OCI-LY7 (cell line): ENCODE measurements at regions not wholly inside any gene's neighbourhood (a gene's known extent, or its start where the extent isn't known, plus 50 kb on each side); places are given as distances from the start of the nearest gene placed in this dataset.

Experiments used
- BruUV-seq: library from RNA; stranded (reverse); fragments of 400-500 nt; replicated peaks from 2 replicates; lab custom pipeline; 2021; lab: Mats Ljungman, UMichigan
- CTCF ChIA-PET: fragments of 300-600 bp; sonication (Branson Sonifier 250); formaldehyde crosslinking; loops from one replicate; lab custom pipeline; 2022; ENCODE audit warnings: antibody characterized with exemption; ENCODE audit not compliant: unreplicated experiment; lab: Charles Lee
- POLR2A ChIA-PET: fragments of 300-600 bp; sonication (Branson Sonifier 250); formaldehyde crosslinking; loops from one replicate; lab custom pipeline; 2022; ENCODE audit warnings: antibody characterized with exemption; lab: Charles Lee
- DNase-seq: peaks from one replicate; pipeline ENCODE4 v3.0.0-alpha.2; 2015; ENCODE audit warnings: low spot score
- H2AFZ ChIP-seq: fragments of 200-600 bp; sonication (generic), shearing (Covaris generic); 2 replicates; pipeline ENCODE4 v1.6.1; 2014; ENCODE audit warnings: mild to moderate bottlenecking, antibody characterized with exemption, low read length, moderate library complexity
- H3K27ac ChIP-seq: fragments of 200-600 bp; sonication (generic); 2 replicates; pipeline ENCODE4 v1.5.1; 2014; ENCODE audit warnings: mixed run types, low read depth, mild to moderate bottlenecking, moderate library complexity, low read length, inconsistent platforms; ENCODE audit not compliant: poor library complexity, severe bottlenecking
- H3K36me3 ChIP-seq: fragments of 200-600 bp; sonication (generic); 2 replicates; pipeline ENCODE4 v1.6.1; 2014; ENCODE audit warnings: mild to moderate bottlenecking, antibody characterized with exemption, low read length, moderate library complexity, mixed read lengths; ENCODE audit not compliant: insufficient read depth
- H3K4me1 ChIP-seq: fragments of 200-600 bp; sonication (generic); 2 replicates; pipeline ENCODE4 v1.5.1; 2014; ENCODE audit warnings: mild to moderate bottlenecking, low read length; ENCODE audit not compliant: insufficient read depth, poor library complexity, severe bottlenecking
- H3K4me2 ChIP-seq: fragments of 200-600 bp; sonication (generic); 2 replicates; pipeline ENCODE4 v1.6.1; 2014; ENCODE audit warnings: mild to moderate bottlenecking, low read length
- H3K4me3 ChIP-seq: fragments of 200-600 bp; sonication (generic); 2 replicates; pipeline ENCODE4 v1.5.1; 2014; ENCODE audit warnings: mild to moderate bottlenecking, low read depth, low read length; ENCODE audit not compliant: poor library complexity, severe bottlenecking
- H3K79me2 ChIP-seq: fragments of 200-600 bp; sonication (generic); 2 replicates; pipeline ENCODE4 v1.6.1; 2016; ENCODE audit warnings: low read depth, mild to moderate bottlenecking, low read length, moderate library complexity, mixed read lengths; ENCODE audit not compliant: insufficient read depth
- H3K9me2 ChIP-seq: fragments of 200-600 bp; sonication (generic); 2 replicates; pipeline ENCODE4 v1.6.1; 2016; ENCODE audit warnings: mild to moderate bottlenecking, low read length, mixed read lengths; ENCODE audit not compliant: insufficient read depth
- H3K9me3 ChIP-seq: fragments of 200-600 bp; sonication (generic); 2 replicates; pipeline ENCODE4 v1.6.1; 2014; ENCODE audit warnings: mild to moderate bottlenecking, mixed run types, low read length, mixed read lengths
- H4K20me1 ChIP-seq: fragments of 200-600 bp; sonication (generic); 2 replicates; pipeline ENCODE4 v1.6.1; 2014; ENCODE audit warnings: mild to moderate bottlenecking, antibody characterized with exemption, low read length, moderate library complexity, mixed read lengths; ENCODE audit not compliant: insufficient read depth
- EZH2phosphoT487 ChIP-seq: fragments of 200-600 bp; sonication (generic); IDR thresholded peaks from 2 replicates; pipeline ENCODE4 v1.6.1; 2018; ENCODE audit warnings: low read depth, borderline replicate concordance, mild to moderate bottlenecking, mixed run types, antibody characterized with exemption, low read length, moderate library complexity, mixed read lengths
- intact Hi-C: fragments of 100-400 bp; cut with micrococcal nuclease; formaldehyde crosslinking; loops from one replicate; pipeline ENCODE4 v1.10.0; 2022; ENCODE audit not compliant: unreplicated experiment
- TF ChIP-seq, protein P1 (sequence below): fragments of 200-600 bp; sonication (generic); conservative IDR thresholded peaks from 2 replicates; pipeline ENCODE4 v1.5.1; 2014; ENCODE audit warnings: mild to moderate bottlenecking, antibody characterized with exemption, low read length, moderate library complexity, mixed read lengths

DNA sequence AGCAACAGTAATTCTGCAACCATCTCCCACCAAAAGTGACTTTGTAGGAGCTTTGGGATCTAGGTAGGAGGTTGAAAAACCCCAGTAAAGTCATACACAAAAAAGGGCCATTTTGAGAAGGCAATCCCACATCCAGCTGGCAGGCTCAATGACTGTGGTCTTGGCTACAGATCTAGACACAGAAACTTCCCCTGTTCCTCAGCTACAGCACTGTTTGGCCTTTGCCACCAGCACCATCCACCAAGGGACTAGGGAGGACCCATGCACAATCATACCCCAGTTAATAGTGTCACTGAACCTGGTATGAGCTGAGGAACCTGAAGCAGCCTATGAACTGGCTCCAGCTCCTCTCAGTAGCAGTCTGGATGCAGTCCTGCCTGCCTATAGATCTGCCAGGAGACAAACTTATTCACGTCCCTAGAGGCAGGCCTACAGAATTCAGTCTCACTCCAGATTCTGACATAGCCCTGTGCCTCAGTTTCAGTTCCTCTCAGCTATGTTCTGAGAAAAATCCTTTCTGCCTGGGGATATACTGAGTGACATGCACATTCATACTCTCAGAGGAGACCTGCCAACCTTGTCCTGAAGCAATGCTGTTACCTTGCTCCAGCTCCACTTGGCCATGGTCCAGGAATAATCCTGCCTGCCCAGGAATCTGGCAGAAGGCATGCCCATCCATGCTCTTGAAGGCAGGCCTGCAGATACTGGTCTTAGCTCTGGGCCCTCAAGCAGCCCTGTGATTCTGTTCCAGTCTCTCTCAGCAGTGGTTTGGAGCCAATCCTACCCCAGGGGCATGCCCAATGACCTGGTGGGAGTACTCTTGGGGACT lies 2048.3 kb upstream of the PCDH20 start:
- Histone ChIP-seq H3K9me3 (no peaks in the 10 kb centered on the region), H3K4me1 (no peaks in the 10 kb centered on the region), H3K4me3 (no peak overlapping the region), H3K9me2 (no peaks in the 10 kb centered on the region), H3K36me3 (no peaks in the 10 kb centered on the region), H2AFZ (no peak overlapping the region), H3K79me2 (no peaks in the 10 kb centered on the region), H3K4me2 (no peak overlapping the region), H3K27ac (no peak overlapping the region), H4K20me1 (no peaks in the 10 kb centered on the region)
- POLR2A ChIA-PET: no interaction called here
- DNase-seq: peak; percentile 5
- TF ChIP-seq, protein P1, sequence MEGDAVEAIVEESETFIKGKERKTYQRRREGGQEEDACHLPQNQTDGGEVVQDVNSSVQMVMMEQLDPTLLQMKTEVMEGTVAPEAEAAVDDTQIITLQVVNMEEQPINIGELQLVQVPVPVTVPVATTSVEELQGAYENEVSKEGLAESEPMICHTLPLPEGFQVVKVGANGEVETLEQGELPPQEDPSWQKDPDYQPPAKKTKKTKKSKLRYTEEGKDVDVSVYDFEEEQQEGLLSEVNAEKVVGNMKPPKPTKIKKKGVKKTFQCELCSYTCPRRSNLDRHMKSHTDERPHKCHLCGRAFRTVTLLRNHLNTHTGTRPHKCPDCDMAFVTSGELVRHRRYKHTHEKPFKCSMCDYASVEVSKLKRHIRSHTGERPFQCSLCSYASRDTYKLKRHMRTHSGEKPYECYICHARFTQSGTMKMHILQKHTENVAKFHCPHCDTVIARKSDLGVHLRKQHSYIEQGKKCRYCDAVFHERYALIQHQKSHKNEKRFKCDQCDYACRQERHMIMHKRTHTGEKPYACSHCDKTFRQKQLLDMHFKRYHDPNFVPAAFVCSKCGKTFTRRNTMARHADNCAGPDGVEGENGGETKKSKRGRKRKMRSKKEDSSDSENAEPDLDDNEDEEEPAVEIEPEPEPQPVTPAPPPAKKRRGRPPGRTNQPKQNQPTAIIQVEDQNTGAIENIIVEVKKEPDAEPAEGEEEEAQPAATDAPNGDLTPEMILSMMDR: no peak
- TF ChIP-seq EZH2phosphoT487: no peak
- intact Hi-C loops: no loop called here
- CTCF ChIA-PET: no interaction called here
- BruUV-seq: no TSS peak

DNA sequence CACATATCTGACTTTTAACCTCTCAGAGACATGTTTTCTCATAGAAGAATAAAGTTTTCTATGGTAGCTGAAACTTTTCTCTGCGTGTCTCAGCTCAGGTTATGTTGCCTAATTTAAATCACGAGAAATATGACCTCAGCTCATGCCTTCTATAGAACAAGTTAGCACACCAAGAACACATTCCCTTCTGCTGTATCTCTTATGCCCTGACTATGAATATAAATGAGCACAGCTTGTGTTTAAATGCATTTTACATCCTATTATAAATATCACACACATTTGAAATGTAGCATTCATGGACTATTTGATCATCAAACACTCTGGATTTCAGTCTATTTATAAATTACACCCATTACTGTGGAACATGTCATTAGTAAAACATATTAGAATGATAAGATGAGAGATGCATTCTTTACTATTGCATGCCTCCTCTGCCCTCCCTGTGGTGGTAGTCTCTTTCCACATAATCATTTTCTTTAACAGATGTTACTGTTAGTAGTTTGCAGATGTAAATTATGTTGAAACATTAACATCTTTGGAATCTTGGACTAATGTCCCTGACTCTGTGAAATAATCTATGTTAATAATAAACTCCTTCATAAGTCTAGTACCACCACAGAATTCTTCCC lies 2044.9 kb upstream of the PCDH20 start:
- no peaks in the 10 kb centered on the region for H3K79me2 ChIP-seq
- H3K4me2 ChIP-seq: no peak overlapping the region
- no peak overlapping the region for H3K27ac ChIP-seq
- H3K9me2 ChIP-seq: no peaks in the 10 kb centered on the region
- ChIA-PET POLR2A (no interaction called here), CTCF (no interaction called here)
- H3K4me1 ChIP-seq: no peaks in the 10 kb centered on the region
- TF ChIP-seq, protein P1: no peak
- TF ChIP-seq EZH2phosphoT487: no peak
- no TSS peak for BruUV-seq
- H3K9me3 ChIP-seq: no peaks in the 10 kb centered on the region
- intact Hi-C loops: no loop called here
- no peak overlapping the region for H3K4me3 ChIP-seq
- no peak overlapping the region for H2AFZ ChIP-seq
- no peak for DNase-seq
- H3K36me3 ChIP-seq: no peaks in the 10 kb centered on the region
- no peaks in the 10 kb centered on the region for H4K20me1 ChIP-seq

DNA sequence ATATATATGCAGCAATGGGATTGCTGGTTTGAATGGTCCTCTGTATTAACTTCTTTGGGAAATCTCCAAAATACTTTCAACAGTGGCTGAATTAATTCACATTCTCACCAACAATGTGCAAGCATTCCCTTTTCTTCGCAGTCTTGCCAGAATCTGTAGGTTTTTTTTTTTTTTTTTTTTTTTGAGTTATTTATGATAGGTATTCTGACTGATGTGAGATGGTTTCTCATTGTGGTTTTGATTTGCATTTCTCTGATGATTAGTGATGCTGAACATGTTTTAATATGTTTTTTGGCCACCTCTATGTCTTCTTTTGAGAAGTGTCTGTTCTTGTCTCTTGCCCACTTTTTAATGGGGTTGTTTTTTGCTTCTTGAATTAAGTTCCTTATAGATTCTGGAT lies 2041.5 kb upstream of the PCDH20 start:
- Histone ChIP-seq H3K4me2 (no peak overlapping the region), H3K79me2 (no peaks in the 10 kb centered on the region), H3K27ac (no peak overlapping the region), H3K9me3 (no peaks in the 10 kb centered on the region), H4K20me1 (no peaks in the 10 kb centered on the region), H3K36me3 (no peaks in the 10 kb centered on the region), H3K9me2 (no peaks in the 10 kb centered on the region), H2AFZ (no peak overlapping the region), H3K4me1 (no peaks in the 10 kb centered on the region), H3K4me3 (no peak overlapping the region)
- intact Hi-C loops: no loop called here
- DNase-seq: no peak
- no peak for TF ChIP-seq EZH2phosphoT487
- TF ChIP-seq, protein P1: no peak
- POLR2A ChIA-PET: no interaction called here
- CTCF ChIA-PET: no interaction called here
- BruUV-seq: no TSS peak
